Lung microvascular endothelial cell (primary cell): ENCODE measurements at regions not wholly inside any gene's neighbourhood (a gene's known extent, or its start where the extent isn't known, plus 50 kb on each side); places are given as distances from the start of the nearest gene placed in this dataset.

ENCODE experiments used
- DNase-seq, 2 donors: peaks; one replicate each; pipeline versions ENCODE4 v3.0.0 to v3.0.0-alpha.2; 2010; ENCODE audit warnings: low read depth in 2 of 2

GRCh38 chr10:117716889-117717288, 174.3 kb downstream of the EMX2 start:
- DNase-seq: no peak

- no peak for DNase-seq
Observed at GRCh38 chr10:117718986-117719920, 176.7 kb downstream of the EMX2 start.

- no peak for DNase-seq
Observed at GRCh38 chr10:117720931-117721835, 178.6 kb downstream of the EMX2 start.

GRCh38 chr10:117721873-117722272, 179.3 kb downstream of the EMX2 start:
- DNase-seq: no peak

- DNase-seq: no peak
Observed at GRCh38 chr10:117723343-117723742, 180.8 kb downstream of the EMX2 start.

GRCh38 chr10:117725993-117726392, 183.4 kb downstream of the EMX2 start:
- DNase-seq: no peak

GRCh38 chr10:117726596-117727295, 184.2 kb downstream of the EMX2 start:
- DNase-seq: no peak

- DNase-seq: no peak
Observed at GRCh38 chr10:117727421-117727820, 184.9 kb downstream of the EMX2 start.

- DNase-seq: no peak
Observed at GRCh38 chr10:117728087-117728486, 185.5 kb downstream of the EMX2 start.

GRCh38 chr10:117729156-117729555, 186.6 kb downstream of the EMX2 start:
- no peak for DNase-seq

- DNase-seq: no peak
Observed at GRCh38 chr10:117731121-117731791, 188.7 kb downstream of the EMX2 start.

- DNase-seq: no peak
Observed at GRCh38 chr10:117734731-117735405, 192.3 kb downstream of the EMX2 start.

GRCh38 chr10:117736655-117737054, 194.1 kb downstream of the EMX2 start:
- DNase-seq: no peak

GRCh38 chr10:117740088-117740487, 197.5 kb downstream of the EMX2 start:
- no peak for DNase-seq

- DNase-seq: no peak
Observed at GRCh38 chr10:117740691-117741222, 198.2 kb downstream of the EMX2 start.

- no peak for DNase-seq
Observed at GRCh38 chr10:117741524-117741923, 199.0 kb downstream of the EMX2 start.

GRCh38 chr10:117743509-117743908, 201.0 kb downstream of the EMX2 start:
- DNase-seq: no peak

GRCh38 chr10:117745301-117745700, 202.8 kb downstream of the EMX2 start:
- DNase-seq: no peak

- DNase-seq: no peak
Observed at GRCh38 chr10:117746541-117747448, 204.2 kb downstream of the EMX2 start.
